Stimulated activated CD8-positive, alpha-beta memory T cell treated with anti-CD3 and anti-CD28 coated beads, Interleukin-12 subunit alpha, Interleukin-12 subunit beta, amount 100 ng/mL, for 24 hours (primary cell): ENCODE measurements at regions not wholly inside any gene's neighbourhood (a gene's known extent, or its start where the extent isn't known, plus 50 kb on each side); places are given as distances from the start of the nearest gene placed in this dataset.

ENCODE experiments used
- DNase-seq: peaks from one replicate; pipeline ENCODE4 v3.0.0-alpha.2; 2020; ENCODE audit errors: extremely low read depth

GRCh38 chr10:89887406-89887805 is 186.0 kb downstream of the KIF20B start:
- DNase-seq = no peak

GRCh38 chr10:89887830-89888229 is 186.4 kb downstream of the KIF20B start:
- DNase-seq = no peak

- DNase-seq = no peak
These were observed 187.1 kb downstream of the KIF20B start for GRCh38 chr10:89888321-89889070.

- no peak for DNase-seq
These were observed 188.2 kb downstream of the KIF20B start for GRCh38 chr10:89889606-89890005.

- no peak for DNase-seq
These were observed 189.7 kb downstream of the KIF20B start for GRCh38 chr10:89891006-89891535.

- no peak for DNase-seq
These were observed 192.7 kb downstream of the KIF20B start for GRCh38 chr10:89894051-89894450.

GRCh38 chr10:89900554-89900953 is 199.2 kb downstream of the KIF20B start:
- no peak for DNase-seq

- no peak for DNase-seq
These were observed 200.5 kb downstream of the KIF20B start for GRCh38 chr10:89901895-89902294.

- no peak for DNase-seq
These were observed 203.4 kb downstream of the KIF20B start for GRCh38 chr10:89904755-89905154.

- no peak for DNase-seq
These were observed 208.4 kb downstream of the KIF20B start for GRCh38 chr10:89909752-89910151.

GRCh38 chr10:89915021-89915420 is 213.6 kb downstream of the KIF20B start:
- DNase-seq = no peak

GRCh38 chr10:89915968-89916367 is 214.6 kb downstream of the KIF20B start:
- DNase-seq = no peak

- DNase-seq = no peak
These were observed 215.3 kb downstream of the KIF20B start for GRCh38 chr10:89916468-89917215.

- DNase-seq = no peak
These were observed 220.0 kb downstream of the KIF20B start for GRCh38 chr10:89921403-89921802.

GRCh38 chr10:89923661-89924060 is 222.3 kb downstream of the KIF20B start:
- no peak for DNase-seq

- DNase-seq = no peak
These were observed 222.9 kb downstream of the KIF20B start for GRCh38 chr10:89924261-89924660.

GRCh38 chr10:89926736-89927135 is 225.3 kb downstream of the KIF20B start:
- no peak for DNase-seq

GRCh38 chr10:89929282-89930026 is 228.1 kb downstream of the KIF20B start:
- no peak for DNase-seq

GRCh38 chr10:89937494-89937893 is 236.1 kb downstream of the KIF20B start:
- DNase-seq = no peak

- DNase-seq = no peak
These were observed 238.7 kb downstream of the KIF20B start for GRCh38 chr10:89940076-89940475.

GRCh38 chr10:89942217-89942616 is 240.8 kb downstream of the KIF20B start:
- no peak for DNase-seq

GRCh38 chr10:89944138-89944537 is 242.7 kb downstream of the KIF20B start:
- DNase-seq = no peak
